PC-3 (cell line): ENCODE measurements at regions not wholly inside any gene's neighbourhood (a gene's known extent, or its start where the extent isn't known, plus 50 kb on each side); places are given as distances from the start of the nearest gene placed in this dataset.

ENCODE experiments used
- ATAC-seq: fragments of 200-7000 bp; cut with Tn5 transposase; 2 replicates; pipeline ENCODE4 v1.9.1; 2020; ENCODE audit warnings: mild to moderate bottlenecking, moderate library complexity
- BruUV-seq: library from RNA; stranded (reverse); fragments of 400-500 nt; replicated peaks from 2 replicates; lab custom pipeline; 2021; lab: Mats Ljungman, UMichigan
- CTCF ChIA-PET: fragments of 300-600 bp; sonication (Branson Sonifier 250); formaldehyde crosslinking; loops from one replicate; lab custom pipeline; 2022; ENCODE audit warnings: antibody characterized with exemption; lab: Charles Lee
- POLR2A ChIA-PET: fragments of 300-600 bp; sonication (Branson Sonifier 250); formaldehyde crosslinking; loops from one replicate; lab custom pipeline; 2022; ENCODE audit warnings: antibody characterized with exemption; ENCODE audit not compliant: unreplicated experiment; lab: Charles Lee
- DNase-seq: peaks from one replicate; pipeline ENCODE4 v3.0.0-alpha.2; 2015
- H2AFZ ChIP-seq: fragments of 300-600 bp; sonication (generic); 2 replicates; pipeline ENCODE4 v1.6.0; 2016; ENCODE audit warnings: antibody characterized with exemption, low read length
- H3F3A ChIP-seq: fragments of 300-600 bp; sonication (generic); one replicate; pipeline ENCODE4 v1.6.0; 2017; ENCODE audit warnings: antibody characterized with exemption, low read length, control low read depth, mild to moderate bottlenecking; ENCODE audit not compliant: unreplicated experiment
- H3K27ac ChIP-seq: fragments of 300-600 bp; sonication (generic); 2 replicates; pipeline ENCODE4 v1.5.1; 2016; ENCODE audit warnings: mild to moderate bottlenecking, low read length
- H3K27me3 ChIP-seq: fragments of 300-600 bp; sonication (generic); 2 replicates; pipeline ENCODE4 v1.6.1; 2016; ENCODE audit warnings: low read length, mixed read lengths
- H3K36me3 ChIP-seq: fragments of 300-600 bp; sonication (generic); 2 replicates; pipeline ENCODE4 v1.6.1; 2016; ENCODE audit warnings: low read depth, mixed run types, low read length, mixed read lengths
- H3K4me1 ChIP-seq: fragments of 300-600 bp; sonication (generic); 2 replicates; pipeline ENCODE4 v1.5.1; 2016; ENCODE audit warnings: low read length; ENCODE audit not compliant: insufficient read depth
- H3K4me2 ChIP-seq: fragments of 300-600 bp; sonication (generic); 2 replicates; pipeline ENCODE4 v1.6.0; 2016; ENCODE audit warnings: low read length
- H3K4me3 ChIP-seq: fragments of 300-600 bp; sonication (generic); 2 replicates; pipeline ENCODE4 v1.5.1; 2016; ENCODE audit warnings: mild to moderate bottlenecking, low read length, mixed read lengths
- H3K79me2 ChIP-seq: fragments of 300-600 bp; sonication (generic); 2 replicates; pipeline ENCODE4 v1.6.1; 2017; ENCODE audit warnings: low read length, mixed read lengths
- H3K9ac ChIP-seq: fragments of 300-600 bp; sonication (generic); 2 replicates; pipeline ENCODE4 v1.6.0; 2016; ENCODE audit warnings: mild to moderate bottlenecking, low read length
- H3K9me2 ChIP-seq: fragments of 300-600 bp; sonication (generic); replicated peaks from 2 replicates; pipeline ENCODE4 v1.6.1; 2016; ENCODE audit warnings: mixed run types, low read length, mixed read lengths
- H3K9me3 ChIP-seq: fragments of 300-600 bp; sonication (generic); 2 replicates; pipeline ENCODE4 v1.6.1; 2016; ENCODE audit warnings: low read length, mixed read lengths
- H4K20me1 ChIP-seq: fragments of 300-600 bp; sonication (generic); 2 replicates; pipeline ENCODE4 v1.6.1; 2016; ENCODE audit warnings: low read length, mixed read lengths
- EZH2 ChIP-seq: fragments of 300-600 bp; sonication (generic); IDR thresholded peaks from one replicate; pipeline ENCODE4 v1.6.1; 2017; ENCODE audit warnings: antibody characterized with exemption, mild to moderate bottlenecking, low read length; ENCODE audit not compliant: unreplicated experiment
- EZH2phosphoT487 ChIP-seq: fragments of 300-600 bp; sonication (generic); IDR thresholded peaks from 2 replicates; pipeline ENCODE4 v1.6.1; 2018; ENCODE audit warnings: mild to moderate bottlenecking, antibody characterized with exemption, low read length, borderline replicate concordance
- intact Hi-C: fragments of 100-400 bp; cut with micrococcal nuclease; formaldehyde crosslinking; loops from 2 replicates; pipeline ENCODE4 v1.9.0; 2023
- TF ChIP-seq, protein P1 (sequence below): fragments of 300-600 bp; sonication (generic); conservative IDR thresholded peaks from 2 replicates; pipeline ENCODE4 v1.5.1; 2017; ENCODE audit warnings: antibody characterized with exemption, low read depth, mild to moderate bottlenecking, low read length

DNA sequence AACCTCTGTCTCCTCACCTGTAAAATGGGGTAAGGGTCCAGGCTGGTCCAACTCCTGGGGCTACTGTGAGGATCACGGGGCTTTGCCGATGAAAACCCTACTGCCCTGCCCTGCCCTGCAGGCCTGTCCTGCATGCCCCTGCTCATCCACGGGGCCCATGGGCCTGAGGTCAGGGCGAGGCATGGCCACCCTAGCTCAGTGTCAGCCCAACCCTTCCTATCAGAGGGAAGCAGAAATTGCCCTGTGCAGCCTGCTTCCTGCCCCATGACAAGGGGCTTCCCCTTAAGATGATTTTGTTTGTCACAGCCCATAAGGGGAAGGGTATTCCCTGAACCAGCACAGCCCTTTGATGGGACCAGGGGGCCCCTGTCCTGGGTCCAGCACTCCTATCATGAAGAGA, 353.6 kb upstream of the ID2 start:
- TF ChIP-seq EZH2 (no peak), EZH2phosphoT487 (no peak)
- TF ChIP-seq, protein P1, sequence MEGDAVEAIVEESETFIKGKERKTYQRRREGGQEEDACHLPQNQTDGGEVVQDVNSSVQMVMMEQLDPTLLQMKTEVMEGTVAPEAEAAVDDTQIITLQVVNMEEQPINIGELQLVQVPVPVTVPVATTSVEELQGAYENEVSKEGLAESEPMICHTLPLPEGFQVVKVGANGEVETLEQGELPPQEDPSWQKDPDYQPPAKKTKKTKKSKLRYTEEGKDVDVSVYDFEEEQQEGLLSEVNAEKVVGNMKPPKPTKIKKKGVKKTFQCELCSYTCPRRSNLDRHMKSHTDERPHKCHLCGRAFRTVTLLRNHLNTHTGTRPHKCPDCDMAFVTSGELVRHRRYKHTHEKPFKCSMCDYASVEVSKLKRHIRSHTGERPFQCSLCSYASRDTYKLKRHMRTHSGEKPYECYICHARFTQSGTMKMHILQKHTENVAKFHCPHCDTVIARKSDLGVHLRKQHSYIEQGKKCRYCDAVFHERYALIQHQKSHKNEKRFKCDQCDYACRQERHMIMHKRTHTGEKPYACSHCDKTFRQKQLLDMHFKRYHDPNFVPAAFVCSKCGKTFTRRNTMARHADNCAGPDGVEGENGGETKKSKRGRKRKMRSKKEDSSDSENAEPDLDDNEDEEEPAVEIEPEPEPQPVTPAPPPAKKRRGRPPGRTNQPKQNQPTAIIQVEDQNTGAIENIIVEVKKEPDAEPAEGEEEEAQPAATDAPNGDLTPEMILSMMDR: no peak
- no TSS peak for BruUV-seq
- Histone ChIP-seq H3K9me2 (no peaks in the 10 kb centered on the region), H3K79me2 (no peaks in the 10 kb centered on the region), H4K20me1 (no peaks in the 10 kb centered on the region), H3K9ac (no peak overlapping the region), H3K27me3 (no peaks in the 10 kb centered on the region), H2AFZ (no peak overlapping the region), H3K4me1 (no peaks in the 10 kb centered on the region), H3K27ac (no peak overlapping the region), H3F3A (no peaks in the 10 kb centered on the region), H3K9me3 (no peaks in the 10 kb centered on the region), H3K4me2 (no peak overlapping the region), H3K36me3 (no peaks in the 10 kb centered on the region), H3K4me3 (no peak overlapping the region)
- ChIA-PET CTCF (no interaction called here), POLR2A (no interaction called here)
- intact Hi-C loops: no loop called here
- ATAC-seq: no peak
- no peak for DNase-seq

DNA sequence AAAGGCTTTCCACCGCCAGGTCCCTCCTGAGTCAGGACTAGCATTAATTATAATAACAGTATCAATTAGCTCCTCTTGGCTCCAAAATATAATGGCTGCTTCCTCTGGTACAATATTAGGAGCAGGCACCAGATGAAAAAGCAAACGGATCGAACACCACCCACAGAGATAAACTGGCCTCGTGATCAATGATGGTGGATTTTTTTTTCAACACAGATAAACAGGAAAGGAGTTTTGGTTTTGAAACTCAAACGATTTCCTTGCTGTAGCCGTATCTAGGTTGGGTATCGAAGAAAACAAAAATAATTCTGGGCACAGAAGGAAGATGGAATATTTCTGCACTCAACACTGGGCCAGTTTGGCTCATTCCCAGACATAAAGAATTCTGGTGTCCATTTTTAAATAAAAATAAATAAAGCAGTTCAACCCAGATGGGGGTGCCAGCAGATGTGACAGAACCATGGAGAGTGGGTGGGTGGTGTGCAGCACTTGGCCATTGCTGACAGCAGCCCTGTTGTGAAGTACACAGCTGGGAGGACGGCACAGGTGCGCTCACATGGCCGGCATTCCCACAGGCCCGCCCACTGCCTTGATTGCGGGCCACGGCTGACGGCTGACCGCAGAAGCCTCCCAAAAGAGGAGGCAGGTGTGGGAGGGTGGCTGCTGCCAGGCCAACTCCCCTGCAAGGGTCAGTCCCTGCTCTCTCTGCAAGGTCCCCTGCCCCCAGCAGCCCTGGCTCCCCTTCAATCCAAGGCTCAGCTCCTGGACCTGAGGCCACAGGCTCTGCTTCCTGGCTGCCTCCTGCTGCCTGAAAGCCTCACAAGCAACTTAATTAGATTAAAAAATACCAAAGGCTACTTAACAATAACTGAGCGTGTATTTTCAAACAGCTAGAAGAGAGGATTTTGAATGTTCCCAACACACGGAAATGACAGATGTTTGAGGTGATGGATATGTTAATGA, 351.9 kb upstream of the ID2 start:
- no peaks in the 10 kb centered on the region for H3F3A ChIP-seq
- intact Hi-C loops: no loop called here
- H3K4me3 ChIP-seq: no peak overlapping the region
- no peaks in the 10 kb centered on the region for H3K79me2 ChIP-seq
- H3K9me3 ChIP-seq: no peaks in the 10 kb centered on the region
- DNase-seq: no peak
- H3K27me3 ChIP-seq: no peaks in the 10 kb centered on the region
- ChIA-PET POLR2A (no interaction called here), CTCF (no interaction called here)
- H3K27ac ChIP-seq: no peak overlapping the region
- no peaks in the 10 kb centered on the region for H3K9me2 ChIP-seq
- no peak overlapping the region for H2AFZ ChIP-seq
- H3K36me3 ChIP-seq: no peaks in the 10 kb centered on the region
- H3K9ac ChIP-seq: no peak overlapping the region
- TF ChIP-seq EZH2phosphoT487 (no peak), EZH2 (no peak)
- TF ChIP-seq, protein P1: no peak
- H4K20me1 ChIP-seq: no peaks in the 10 kb centered on the region
- no peak overlapping the region for H3K4me2 ChIP-seq
- no peaks in the 10 kb centered on the region for H3K4me1 ChIP-seq
- ATAC-seq: no peak
- BruUV-seq: no TSS peak

DNA sequence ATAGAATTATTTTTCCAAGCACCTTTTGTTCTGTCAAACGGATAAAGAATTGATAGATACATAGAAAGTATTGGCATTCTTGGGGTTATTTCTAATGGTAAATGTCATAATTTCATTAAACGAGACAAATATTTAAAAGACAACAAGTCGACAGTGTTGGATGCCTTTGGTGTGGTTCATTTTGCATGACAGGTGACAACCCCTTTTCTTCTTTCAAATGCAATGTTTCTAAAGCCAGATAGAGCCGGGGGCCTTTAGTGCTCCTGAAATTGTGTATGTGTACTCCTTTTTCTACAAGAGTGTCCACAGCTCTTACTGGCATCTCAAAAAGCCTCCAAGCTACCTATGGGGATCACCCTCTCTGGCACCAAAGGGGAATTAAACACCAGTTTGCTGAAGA, 350.8 kb upstream of the ID2 start:
- intact Hi-C loops: no loop called here
- H3K27ac ChIP-seq: no peak overlapping the region
- no peak overlapping the region for H3K9ac ChIP-seq
- CTCF ChIA-PET: no interaction called here
- DNase-seq (no peak), ATAC-seq (no peak)
- no peaks in the 10 kb centered on the region for H3K9me2 ChIP-seq
- no peak overlapping the region for H2AFZ ChIP-seq
- BruUV-seq: no TSS peak
- H3K79me2 ChIP-seq: no peaks in the 10 kb centered on the region
- H3K9me3 ChIP-seq: no peaks in the 10 kb centered on the region
- H3K36me3 ChIP-seq: no peaks in the 10 kb centered on the region
- H3F3A ChIP-seq: no peaks in the 10 kb centered on the region
- H3K4me3 ChIP-seq: no peak overlapping the region
- POLR2A ChIA-PET: no interaction called here
- no peak overlapping the region for H3K4me2 ChIP-seq
- TF ChIP-seq EZH2 (no peak), EZH2phosphoT487 (no peak)
- TF ChIP-seq, protein P1: no peak
- no peaks in the 10 kb centered on the region for H3K27me3 ChIP-seq
- no peaks in the 10 kb centered on the region for H3K4me1 ChIP-seq
- H4K20me1 ChIP-seq: no peaks in the 10 kb centered on the region
